CD4-positive, alpha-beta T cell (primary cell): ENCODE measurements at regions not wholly inside any gene's neighbourhood (a gene's known extent, or its start where the extent isn't known, plus 50 kb on each side); places are given as distances from the start of the nearest gene placed in this dataset.

Experiments
- ATAC-seq: fragments of 200-7000 bp; cut with Tn5 transposase; one replicate; pipeline ENCODE4 v1.10.0; 2022; ENCODE audit warnings: mild to moderate bottlenecking; ENCODE audit not compliant: poor library complexity
- CTCF ChIA-PET: fragments of 350-600 bp; sonication (Branson Sonifier 250); formaldehyde crosslinking; loops from one replicate; lab custom pipeline; 2021; ENCODE audit warnings: antibody characterized with exemption, inconsistent platforms; lab: Charles Lee
- POLR2A ChIA-PET: fragments of 350-600 bp; sonication (Branson Sonifier 250); formaldehyde crosslinking; loops from one replicate; lab custom pipeline; 2021; ENCODE audit warnings: antibody characterized with exemption, inconsistent platforms; lab: Charles Lee
- DNase-seq, 14 experiments: peaks; one replicate each; pipeline ENCODE4 v3.0.0-alpha.2; 2013 to 2020; ENCODE audit warnings: mixed read lengths in 2 of 14
- H3K27ac ChIP-seq, 2 donors: one replicate each; pipeline versions ENCODE4 v1.5.1 to v1.7.0; 2013; ENCODE audit warnings: low read length in 2 of 2, low read depth in 1 of 2, mild to moderate bottlenecking in 1 of 2
- H3K27me3 ChIP-seq, 2 experiments: 1 replicate in 1 of 2; 2 replicates in 1 of 2; pipeline versions ENCODE4 v1.6.1 to v1.7.0; 2013; ENCODE audit warnings: low read length in 2 of 2, control low read depth in 1 of 2, mild to moderate bottlenecking in 1 of 2, moderate library complexity in 1 of 2; ENCODE audit not compliant: insufficient read depth in 2 of 2, control insufficient read depth in 1 of 2
- H3K36me3 ChIP-seq: one replicate; pipeline ENCODE4 v1.6.1; 2013; ENCODE audit warnings: low read length, control low read depth; ENCODE audit not compliant: insufficient read depth
- H3K4me1 ChIP-seq: one replicate; pipeline ENCODE4 v1.6.1; 2013; ENCODE audit warnings: low read length, control low read depth; ENCODE audit not compliant: insufficient read depth
- H3K4me3 ChIP-seq: one replicate; pipeline ENCODE4 v1.5.1; 2013; ENCODE audit warnings: mild to moderate bottlenecking, low read length, moderate library complexity
- H3K9me3 ChIP-seq, 2 experiments: 1 replicate in 1 of 2; 2 replicates in 1 of 2; pipeline versions ENCODE4 v1.6.1 to v1.7.0; 2013; ENCODE audit warnings: low read length in 2 of 2, mild to moderate bottlenecking in 2 of 2, control low read depth in 1 of 2, moderate library complexity in 1 of 2; ENCODE audit not compliant: control insufficient read depth in 1 of 2, insufficient read depth in 1 of 2
- H3K27ac Mint-ChIP-seq: one replicate; pipeline ENCODE4 v1.8.0; 2020; ENCODE audit warnings: mixed read lengths
- H3K27me3 Mint-ChIP-seq: one replicate; pipeline ENCODE4 v1.8.0; 2021; ENCODE audit warnings: mixed read lengths
- H3K36me3 Mint-ChIP-seq: one replicate; pipeline ENCODE4 v1.8.0; 2021; ENCODE audit warnings: low read depth, mixed read lengths
- H3K4me1 Mint-ChIP-seq: one replicate; pipeline ENCODE4 v1.8.0; 2021; ENCODE audit warnings: low read depth, mixed read lengths
- H3K4me3 Mint-ChIP-seq: one replicate; pipeline ENCODE4 v1.8.0; 2020; ENCODE audit warnings: mild to moderate bottlenecking, mixed read lengths
- H3K9me3 Mint-ChIP-seq: one replicate; pipeline ENCODE4 v1.8.0; 2020; ENCODE audit warnings: mixed read lengths
- CTCF ChIP-seq: fragments of 200-600 bp; IDR thresholded peaks from one replicate; pipeline ENCODE4 v1.8.0; 2022; ENCODE audit warnings: antibody characterized with exemption, mild to moderate bottlenecking
- intact Hi-C, 2 experiments: fragments of 100-400 bp; cut with DNase I in 1 of 2; cut with micrococcal nuclease in 1 of 2; formaldehyde crosslinking; loops; one replicate each; pipeline versions ENCODE4 v1.15.1 to v1.9.0; 2023 to 2025; cut with DNase I, micrococcal nuclease

GRCh38 chr3:24545887-24546286 is 51.2 kb upstream of the THRB start:
- H3K4me1 ChIP-seq, result no peaks in the 10 kb centered on the region
- no peak overlapping the region for H3K27ac ChIP-seq
- no peaks in the 10 kb centered on the region for H3K27me3 Mint-ChIP-seq
- no peak for TF ChIP-seq CTCF
- no peak overlapping the region for H3K4me3 ChIP-seq
- no peaks in the 10 kb centered on the region for H3K36me3 ChIP-seq
- intact Hi-C loops, result no loop called here
- POLR2A ChIA-PET, result no interaction called here
- no peaks in the 10 kb centered on the region for H3K36me3 Mint-ChIP-seq
- no peaks in the 10 kb centered on the region for H3K9me3 ChIP-seq
- no peaks in the 10 kb centered on the region for H3K4me1 Mint-ChIP-seq
- no peak overlapping the region for H3K4me3 Mint-ChIP-seq
- ATAC-seq (no peak), DNase-seq (no peak)
- H3K9me3 Mint-ChIP-seq, result no peaks in the 10 kb centered on the region
- no peaks in the 10 kb centered on the region for H3K27me3 ChIP-seq
- CTCF ChIA-PET, result no interaction called here
- no peak overlapping the region for H3K27ac Mint-ChIP-seq

GRCh38 chr3:24548278-24548677 is 53.6 kb upstream of the THRB start:
- Histone ChIP-seq H3K9me3 (no peaks in the 10 kb centered on the region), H3K4me1 (no peaks in the 10 kb centered on the region), H3K4me3 (no peak overlapping the region), H3K36me3 (no peaks in the 10 kb centered on the region), H3K27me3 (no peaks in the 10 kb centered on the region), H3K27ac (no peak overlapping the region)
- Mint-ChIP-seq H3K27me3 (no peaks in the 10 kb centered on the region), H3K4me3 (no peak overlapping the region), H3K27ac (no peak overlapping the region), H3K9me3 (no peaks in the 10 kb centered on the region), H3K4me1 (no peaks in the 10 kb centered on the region), H3K36me3 (no peaks in the 10 kb centered on the region)
- ATAC-seq, result no peak
- intact Hi-C loops, result no loop called here
- ChIA-PET CTCF (no interaction called here), POLR2A (no interaction called here)
- DNase-seq, result no peak
- no peak for TF ChIP-seq CTCF

- no peak for ATAC-seq
- Mint-ChIP-seq H3K36me3 (no peaks in the 10 kb centered on the region), H3K27me3 (no peaks in the 10 kb centered on the region), H3K27ac (no peak overlapping the region), H3K4me1 (no peaks in the 10 kb centered on the region), H3K9me3 (no peaks in the 10 kb centered on the region), H3K4me3 (no peak overlapping the region)
- H3K27ac ChIP-seq, result no peak overlapping the region
- ChIA-PET CTCF (no interaction called here), POLR2A (no interaction called here)
- H3K36me3 ChIP-seq, result no peaks in the 10 kb centered on the region
- no peak for TF ChIP-seq CTCF
- DNase-seq, result no peak
- intact Hi-C loops, result no loop called here
- H3K9me3 ChIP-seq, result no peaks in the 10 kb centered on the region
- no peaks in the 10 kb centered on the region for H3K27me3 ChIP-seq
- H3K4me1 ChIP-seq, result no peaks in the 10 kb centered on the region
- H3K4me3 ChIP-seq, result no peak overlapping the region
These were observed 55.9 kb upstream of the THRB start for GRCh38 chr3:24550588-24550987.
